ENCODE measurements at regions not wholly inside any gene's neighbourhood (a gene's known extent, or its start where the extent isn't known, plus 50 kb on each side); places are given as distances from the start of the nearest gene placed in this dataset.

- no TSS peak for BruUV-seq (replicated peaks)
- ChIA-PET CTCF (interaction anchor here (0.6 to 3.0 kb wide), 10 partner anchors 16 to 1903 kb away, joined by 3 to 25 read pairs (median 5); partner anchors contain the start of gene FAM117A), POLR2A (interaction anchor here (0.9 to 1.7 kb wide), 3 partner anchors 14 to 151 kb away, joined by 5 to 6 read pairs (median 5); partner anchors contain the start of gene FAM117A)
- Histone ChIP-seq H3K27me3 (replicated peaks; ENCODE audit: control insufficient read depth, insufficient read depth, low read length) (no peaks in the 10 kb centered on the region), H3K4me1 (peaks cover 42% of the 10 kb centered on the region), H3K9me3 (no peaks in the 10 kb centered on the region), H3K4me3 (ENCODE audit: low read depth, low read length) (no peak overlapping the region), H3K36me3 (ENCODE audit: control insufficient read depth, insufficient read depth, low read length) (no peaks in the 10 kb centered on the region)
- TF ChIP-seq, protein P1, sequence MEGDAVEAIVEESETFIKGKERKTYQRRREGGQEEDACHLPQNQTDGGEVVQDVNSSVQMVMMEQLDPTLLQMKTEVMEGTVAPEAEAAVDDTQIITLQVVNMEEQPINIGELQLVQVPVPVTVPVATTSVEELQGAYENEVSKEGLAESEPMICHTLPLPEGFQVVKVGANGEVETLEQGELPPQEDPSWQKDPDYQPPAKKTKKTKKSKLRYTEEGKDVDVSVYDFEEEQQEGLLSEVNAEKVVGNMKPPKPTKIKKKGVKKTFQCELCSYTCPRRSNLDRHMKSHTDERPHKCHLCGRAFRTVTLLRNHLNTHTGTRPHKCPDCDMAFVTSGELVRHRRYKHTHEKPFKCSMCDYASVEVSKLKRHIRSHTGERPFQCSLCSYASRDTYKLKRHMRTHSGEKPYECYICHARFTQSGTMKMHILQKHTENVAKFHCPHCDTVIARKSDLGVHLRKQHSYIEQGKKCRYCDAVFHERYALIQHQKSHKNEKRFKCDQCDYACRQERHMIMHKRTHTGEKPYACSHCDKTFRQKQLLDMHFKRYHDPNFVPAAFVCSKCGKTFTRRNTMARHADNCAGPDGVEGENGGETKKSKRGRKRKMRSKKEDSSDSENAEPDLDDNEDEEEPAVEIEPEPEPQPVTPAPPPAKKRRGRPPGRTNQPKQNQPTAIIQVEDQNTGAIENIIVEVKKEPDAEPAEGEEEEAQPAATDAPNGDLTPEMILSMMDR (IDR thresholded peaks at IDR 0.05; ENCODE audit: insufficient read depth in 1 of 2, low read depth in 1 of 2, low read length in 1 of 2, severe bottlenecking in 1 of 2, unreplicated experiment in 1 of 2): no peak
- no peak for DNase-seq
- Mint-ChIP-seq H3K4me3 (ENCODE audit: unreplicated experiment) (peak overlapping the region; percentile 8), H3K27me3 (ENCODE audit: insufficient read depth, unreplicated experiment) (no peaks in the 10 kb centered on the region), H3K27ac (ENCODE audit: unreplicated experiment) (peak overlapping the region; percentile 64), H3K4me1 (ENCODE audit: low read depth, unreplicated experiment) (peaks cover 53% of the 10 kb centered on the region), H3K9me3 (ENCODE audit: unreplicated experiment) (no peaks in the 10 kb centered on the region), H3K36me3 (ENCODE audit: insufficient read depth, unreplicated experiment) (no peaks in the 10 kb centered on the region)
- intact Hi-C loops (cut with micrococcal nuclease; ENCODE audit: unreplicated experiment): loop anchor here (1.0 kb wide), 2 partner anchors 14 to 35 kb away; no protein-coding TSS in a partner anchor
Observed at GRCh38 chr17:49915260-49915659, 53.7 kb upstream of the DLX4 start.

DNA sequence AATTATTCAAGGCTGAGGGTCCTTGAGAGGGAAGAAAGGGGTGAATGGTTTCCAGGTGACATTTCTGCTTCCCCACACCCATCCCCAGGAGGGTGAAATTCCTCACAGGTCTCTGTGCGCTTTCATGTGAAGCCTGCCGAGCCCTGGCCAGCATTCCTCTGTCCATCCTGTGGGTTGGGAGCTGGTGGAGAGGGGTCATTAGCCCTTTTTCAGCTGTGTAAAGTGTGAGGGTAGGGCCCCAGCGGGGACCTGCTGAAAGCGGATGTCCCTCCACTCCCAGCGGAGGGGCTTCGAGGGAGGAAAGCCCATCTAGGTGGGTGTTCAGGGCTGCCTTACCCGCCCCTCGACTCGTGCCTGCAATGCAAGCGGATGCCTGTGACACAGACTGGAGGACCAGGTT lies 53.3 kb upstream of the DLX4 start:
- Mint-ChIP-seq H3K27ac (ENCODE audit: unreplicated experiment) (peak overlapping the region; percentile 64), H3K4me3 (ENCODE audit: unreplicated experiment) (peak overlapping the region; percentile 8), H3K36me3 (ENCODE audit: insufficient read depth, unreplicated experiment) (no peaks in the 10 kb centered on the region), H3K4me1 (ENCODE audit: low read depth, unreplicated experiment) (peaks cover 52% of the 10 kb centered on the region), H3K27me3 (ENCODE audit: insufficient read depth, unreplicated experiment) (no peaks in the 10 kb centered on the region), H3K9me3 (ENCODE audit: unreplicated experiment) (no peaks in the 10 kb centered on the region)
- H3K9me3 ChIP-seq: no peaks in the 10 kb centered on the region
- H3K4me3 ChIP-seq (ENCODE audit: low read depth, low read length): no peak overlapping the region
- DNase-seq: peak; percentile 88 to 93
- ChIA-PET CTCF (interaction anchor here (0.6 to 3.0 kb wide), 15 partner anchors 15 to 1904 kb away, joined by 3 to 25 read pairs (median 6); partner anchors contain the start of gene FAM117A), POLR2A (interaction anchor here (0.9 to 1.7 kb wide), 2 partner anchors 14 to 151 kb away, joined by 5 read pairs; partner anchors contain the start of gene FAM117A)
- intact Hi-C loops (cut with micrococcal nuclease; ENCODE audit: unreplicated experiment): loop anchor here (1.0 kb wide), 2 partner anchors 14 to 35 kb away; no protein-coding TSS in a partner anchor
- no TSS peak for BruUV-seq (replicated peaks)
- TF ChIP-seq, protein P1 (IDR thresholded peaks at IDR 0.05; ENCODE audit: insufficient read depth in 1 of 2, low read depth in 1 of 2, low read length in 1 of 2, severe bottlenecking in 1 of 2, unreplicated experiment in 1 of 2): no peak
- H3K4me1 ChIP-seq: peaks cover 46% of the 10 kb centered on the region
- H3K36me3 ChIP-seq (ENCODE audit: control insufficient read depth, insufficient read depth, low read length): no peaks in the 10 kb centered on the region
- no peaks in the 10 kb centered on the region for H3K27me3 ChIP-seq (replicated peaks; ENCODE audit: control insufficient read depth, insufficient read depth, low read length)

GRCh38 chr17:49916854-49917515 lies 52.0 kb upstream of the DLX4 start:
- Mint-ChIP-seq H3K4me3 (ENCODE audit: unreplicated experiment) (peak overlapping the region; percentile 8), H3K9me3 (ENCODE audit: unreplicated experiment) (no peaks in the 10 kb centered on the region), H3K4me1 (ENCODE audit: low read depth, unreplicated experiment) (peaks cover 56% of the 10 kb centered on the region), H3K36me3 (ENCODE audit: insufficient read depth, unreplicated experiment) (no peaks in the 10 kb centered on the region), H3K27ac (ENCODE audit: unreplicated experiment) (peak overlapping the region; percentile 64), H3K27me3 (ENCODE audit: insufficient read depth, unreplicated experiment) (no peaks in the 10 kb centered on the region)
- Histone ChIP-seq H3K4me3 (ENCODE audit: low read depth, low read length) (no peak overlapping the region), H3K36me3 (ENCODE audit: control insufficient read depth, insufficient read depth, low read length) (no peaks in the 10 kb centered on the region), H3K4me1 (peaks cover 51% of the 10 kb centered on the region), H3K9me3 (no peaks in the 10 kb centered on the region), H3K27me3 (replicated peaks; ENCODE audit: control insufficient read depth, insufficient read depth, low read length) (no peaks in the 10 kb centered on the region)
- intact Hi-C loops (cut with micrococcal nuclease; ENCODE audit: unreplicated experiment): no loop called here
- POLR2A ChIA-PET: interaction anchor here (0.6 to 1.7 kb wide), 3 partner anchors 14 to 153 kb away, joined by 3 to 5 read pairs (median 3); partner anchors contain the start of gene FAM117A
- CTCF ChIA-PET: interaction anchor here (0.8 to 3.0 kb wide), 11 partner anchors 12 to 283 kb away, joined by 3 to 25 read pairs (median 5); no protein-coding TSS in a partner anchor
- no TSS peak for BruUV-seq (replicated peaks)
- no peak for DNase-seq
- TF ChIP-seq, protein P1 (IDR thresholded peaks at IDR 0.05; ENCODE audit: insufficient read depth in 1 of 2, low read depth in 1 of 2, low read length in 1 of 2, severe bottlenecking in 1 of 2, unreplicated experiment in 1 of 2): no peak
